K562 (cell line): ENCODE measurements at regions not wholly inside any gene's neighbourhood (a gene's known extent, or its start where the extent isn't known, plus 50 kb on each side); places are given as distances from the start of the nearest gene placed in this dataset.

Experiments used
- E4F1 ChIP-seq: fragments of 250-450 bp; sonication (Bioruptor Pico); IDR thresholded peaks from 2 replicates; pipeline ENCODE4 v1.5.0; 2021; ENCODE audit warnings: mild to moderate bottlenecking, borderline replicate concordance
- ETS1 ChIP-seq: conservative IDR thresholded peaks from 2 replicates; pipeline ENCODE4 v1.6.1; 2011; ENCODE audit warnings: low read depth, mild to moderate bottlenecking, low read length; ENCODE audit not compliant: control insufficient read depth
- HMGXB4 ChIP-seq: sonication (generic); formaldehyde crosslinking; IDR thresholded peaks from 2 replicates; pipeline ENCODE4 v1.8.1; 2023; ENCODE audit warnings: mild to moderate bottlenecking, missing genetic modification reagents
- MCM7 ChIP-seq, 2 experiments: fragments of 450-650 bp; IDR thresholded peaks; 2 replicates each; pipeline ENCODE4 v1.6.1; 2016 to 2018
- MGA ChIP-seq: fragments of 450-650 bp; IDR thresholded peaks from 2 replicates; pipeline ENCODE4 v1.6.1; 2016; ENCODE audit warnings: mild to moderate bottlenecking, moderate library complexity
- MLLT1 ChIP-seq, 2 experiments: fragments of 450-650 bp; IDR thresholded peaks; 2 replicates each; pipeline ENCODE4 v1.6.1; 2016
- SRSF1 ChIP-seq: fragments of 200-400 bp; formaldehyde crosslinking; IDR thresholded peaks from 2 replicates; pipeline ENCODE4 v1.6.1; 2017; ENCODE audit warnings: mild to moderate bottlenecking, low read depth, low read length, moderate library complexity

GRCh38 chr1:185520188-185520920 lies 203.3 kb upstream of the IVNS1ABP start (continued):
- no peak for TF ChIP-seq E4F1 (CRISPR knock-in tag)
- TF ChIP-seq MLLT1 (IDR thresholded peaks at IDR 0.05): no peak
- TF ChIP-seq SRSF1: no peak
- TF ChIP-seq MCM7 (IDR thresholded peaks at IDR 0.05): no peak
- TF ChIP-seq MGA: no peak
- no peak for TF ChIP-seq HMGXB4 (CRISPR knock-in tag)
- TF ChIP-seq ETS1: no peak
